ENCODE measurements at regions not wholly inside any gene's neighbourhood (a gene's known extent, or its start where the extent isn't known, plus 50 kb on each side); places are given as distances from the start of the nearest gene placed in this dataset.
"Not testable (repeated sequence)": the region's sequence is repeated elsewhere in the genome, so short reads cannot be mapped to it uniquely, and the experiment has no call there.

GRCh38 chr4:138627096-138627495 is 384.9 kb upstream of the SLC7A11 start:
- H3K79me2 ChIP-seq (ENCODE audit: control insufficient read depth, insufficient read depth, low read length), result no peaks in the 10 kb centered on the region
- DNase-seq (ENCODE audit: low read depth, low spot score) (no peak), FAIRE-seq (no peak)
- H3K27ac ChIP-seq (ENCODE audit: insufficient read depth, low read depth, low read length), result no peak overlapping the region
- peaks cover 2% of the 10 kb centered on the region in 2 experiments for H3K27me3 ChIP-seq (ENCODE audit: control insufficient read depth in 2 of 2, insufficient read depth in 2 of 2, low read length in 2 of 2)
- dilution Hi-C loops (cut with MboI; ENCODE audit: extremely low pct_ligation_motif_present, low sequenced_read_pairs), result no loop called here
- no peaks in the 10 kb centered on the region for H3K9me3 ChIP-seq (replicated peaks; ENCODE audit: control insufficient read depth, insufficient read depth, low read length)
- no peak overlapping the region for H3K4me3 ChIP-seq (replicated peaks in 1 of 3; ENCODE audit: insufficient read depth in 1 of 3, low read depth in 1 of 3, low read length in 3 of 3)
- no peaks in the 10 kb centered on the region for H3K36me3 ChIP-seq (ENCODE audit: control insufficient read depth in 2 of 2, extremely low read depth in 1 of 2, insufficient read depth in 2 of 2, low read length in 2 of 2)
- intact Hi-C loops (cut with micrococcal nuclease), result no loop called here
- no peaks in the 10 kb centered on the region for H3K9me1 ChIP-seq (replicated peaks; ENCODE audit: control insufficient read depth, extremely low read depth, insufficient read depth, low read length)
- no peaks in the 10 kb centered on the region for H4K20me1 ChIP-seq (replicated peaks; ENCODE audit: control insufficient read depth, extremely low read depth, insufficient read depth, low read length)
- BruUV-seq (replicated peaks), result no TSS peak
- no peak overlapping the region for H3K4me2 ChIP-seq (ENCODE audit: insufficient read depth, low read length)
- CTCF ChIA-PET, result no interaction called here
- H3K9ac ChIP-seq (replicated peaks; ENCODE audit: extremely low read depth, insufficient read depth, low read length), result no peak overlapping the region
- TF ChIP-seq MYC (IDR thresholded peaks at IDR 0.05; ENCODE audit: low read depth, low read length) (no peak), JUN (IDR thresholded peaks at IDR 0.05; ENCODE audit: borderline replicate concordance, insufficient read depth, insufficient read length, low read depth) (no peak), MAX (IDR thresholded peaks at IDR 0.05; ENCODE audit: insufficient read depth, insufficient read length) (no peak), FOS (IDR thresholded peaks at IDR 0.05; ENCODE audit: borderline replicate concordance, insufficient read depth, low read length) (no peak), POLR2A (IDR thresholded peaks at IDR 0.05; ENCODE audit: low read depth, low read length) (no peak), GATA2 (IDR thresholded peaks at IDR 0.05; ENCODE audit: insufficient read depth, insufficient read length, low read depth, low read length) (no peak), CTCF (IDR thresholded peaks at IDR 0.05; ENCODE audit: extremely low read depth in 1 of 2, insufficient read depth in 1 of 2, low read depth in 1 of 2, low read length in 2 of 2) (no peak), POLR2AphosphoS5 (IDR thresholded peaks at IDR 0.05; ENCODE audit: insufficient read depth, low read depth, low read length) (no peak), EZH2 (IDR thresholded peaks at IDR 0.05; ENCODE audit: borderline replicate concordance, low read depth, low read length, severe bottlenecking) (no peak)
- no peaks in the 10 kb centered on the region for H3K4me1 ChIP-seq (ENCODE audit: control insufficient read depth, extremely low read depth, insufficient read depth, low read length)
- H2AFZ ChIP-seq (ENCODE audit: low read depth, low read length), result no peak overlapping the region
- POLR2A ChIA-PET, result no interaction called here

GRCh38 chr4:138622362-138622761 is 380.2 kb upstream of the SLC7A11 start:
- H3K79me2 ChIP-seq (ENCODE audit: control insufficient read depth, insufficient read depth, low read length); H4K20me1 ChIP-seq (replicated peaks; ENCODE audit: control insufficient read depth, extremely low read depth, insufficient read depth, low read length); FAIRE-seq; H3K27me3 ChIP-seq (ENCODE audit: control insufficient read depth in 2 of 2, insufficient read depth in 2 of 2, low read length in 2 of 2); H3K4me1 ChIP-seq (ENCODE audit: control insufficient read depth, extremely low read depth, insufficient read depth, low read length); H3K9me1 ChIP-seq (replicated peaks; ENCODE audit: control insufficient read depth, extremely low read depth, insufficient read depth, low read length); H3K27ac ChIP-seq (ENCODE audit: insufficient read depth, low read depth, low read length); H3K36me3 ChIP-seq (ENCODE audit: control insufficient read depth in 2 of 2, extremely low read depth in 1 of 2, insufficient read depth in 2 of 2, low read length in 2 of 2); H2AFZ ChIP-seq (ENCODE audit: low read depth, low read length); DNase-seq (ENCODE audit: low read depth, low spot score); intact Hi-C loops (cut with micrococcal nuclease); H3K4me2 ChIP-seq (ENCODE audit: insufficient read depth, low read length); dilution Hi-C loops (cut with MboI; ENCODE audit: extremely low pct_ligation_motif_present, low sequenced_read_pairs); POLR2A ChIA-PET; H3K9me3 ChIP-seq (replicated peaks; ENCODE audit: control insufficient read depth, insufficient read depth, low read length); H3K4me3 ChIP-seq (replicated peaks in 1 of 3; ENCODE audit: insufficient read depth in 1 of 3, low read depth in 1 of 3, low read length in 3 of 3); H3K9ac ChIP-seq (replicated peaks; ENCODE audit: extremely low read depth, insufficient read depth, low read length); BruUV-seq (replicated peaks): not testable (repeated sequence)
- CTCF ChIA-PET, result interaction anchor here (1.8 kb wide), 1 partner anchor 58 kb away, joined by 4 read pairs; no protein-coding TSS in a partner anchor
